ENCODE measurements at regions not wholly inside any gene's neighbourhood (a gene's known extent, or its start where the extent isn't known, plus 50 kb on each side); places are given as distances from the start of the nearest gene placed in this dataset.

GRCh38 chr13:107104631-107105030 is 536.7 kb upstream of the ARGLU1 start:
- Histone ChIP-seq H3K36me3 (no peaks in the 10 kb centered on the region), H3K27ac (replicated peaks in 1 of 4) (no peak overlapping the region), H3K9me3 (peaks cover 0 to 5% (median 0%) of the 10 kb centered on the region in 4 donors), H3K27me3 (no peaks in the 10 kb centered on the region), H3K4me1 (no peaks in the 10 kb centered on the region), H3K4me3 (no peak overlapping the region)
- WGBS = 63% methylated on average over 2 of the region's 2 CpGs
- TF ChIP-seq EP300 (IDR thresholded peaks at IDR 0.05) (no peak), POLR2A (IDR thresholded peaks at IDR 0.05; ENCODE audit: low read depth) (no peak)
- intact Hi-C loops (cut with DNase I) = no loop called here
- DNase-seq (ENCODE audit: extremely low spot score) = no peak

DNA sequence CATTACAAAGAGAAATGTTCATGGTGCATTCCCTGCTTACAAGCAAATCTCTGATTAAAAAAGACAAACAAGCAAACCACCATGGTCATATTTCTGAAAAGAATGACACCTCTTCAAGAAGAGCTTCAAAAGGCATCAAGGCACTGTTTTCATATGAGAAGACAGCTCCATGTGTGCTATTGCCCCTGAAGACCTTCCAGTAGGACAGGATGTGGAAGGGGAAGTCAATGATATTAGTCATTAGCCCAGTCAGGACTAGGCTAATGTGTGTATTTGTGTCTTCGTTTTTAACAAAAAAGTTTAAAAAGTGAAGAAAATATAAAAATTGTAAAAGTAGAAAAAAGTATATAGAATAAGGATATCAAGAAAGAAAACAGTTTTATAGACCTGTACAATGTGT is 534.7 kb upstream of the ARGLU1 start:
- 67% methylated on average over 1 of the region's 1 CpG for WGBS
- intact Hi-C loops (cut with DNase I) = no loop called here
- H3K36me3 ChIP-seq = no peaks in the 10 kb centered on the region
- H3K4me3 ChIP-seq = no peak overlapping the region
- H3K9me3 ChIP-seq = no peaks in the 10 kb centered on the region
- no peak overlapping the region for H3K27ac ChIP-seq (replicated peaks in 1 of 4)
- no peaks in the 10 kb centered on the region for H3K27me3 ChIP-seq
- no peaks in the 10 kb centered on the region for H3K4me1 ChIP-seq
- no peak for DNase-seq (ENCODE audit: extremely low spot score)
- no peak for TF ChIP-seq POLR2A (IDR thresholded peaks at IDR 0.05; ENCODE audit: low read depth)
- TF ChIP-seq POLR2AphosphoS5 (IDR thresholded peaks at IDR 0.05) = no peak
- TF ChIP-seq EP300 (IDR thresholded peaks at IDR 0.05) = no peak
- TF ChIP-seq, protein P1, sequence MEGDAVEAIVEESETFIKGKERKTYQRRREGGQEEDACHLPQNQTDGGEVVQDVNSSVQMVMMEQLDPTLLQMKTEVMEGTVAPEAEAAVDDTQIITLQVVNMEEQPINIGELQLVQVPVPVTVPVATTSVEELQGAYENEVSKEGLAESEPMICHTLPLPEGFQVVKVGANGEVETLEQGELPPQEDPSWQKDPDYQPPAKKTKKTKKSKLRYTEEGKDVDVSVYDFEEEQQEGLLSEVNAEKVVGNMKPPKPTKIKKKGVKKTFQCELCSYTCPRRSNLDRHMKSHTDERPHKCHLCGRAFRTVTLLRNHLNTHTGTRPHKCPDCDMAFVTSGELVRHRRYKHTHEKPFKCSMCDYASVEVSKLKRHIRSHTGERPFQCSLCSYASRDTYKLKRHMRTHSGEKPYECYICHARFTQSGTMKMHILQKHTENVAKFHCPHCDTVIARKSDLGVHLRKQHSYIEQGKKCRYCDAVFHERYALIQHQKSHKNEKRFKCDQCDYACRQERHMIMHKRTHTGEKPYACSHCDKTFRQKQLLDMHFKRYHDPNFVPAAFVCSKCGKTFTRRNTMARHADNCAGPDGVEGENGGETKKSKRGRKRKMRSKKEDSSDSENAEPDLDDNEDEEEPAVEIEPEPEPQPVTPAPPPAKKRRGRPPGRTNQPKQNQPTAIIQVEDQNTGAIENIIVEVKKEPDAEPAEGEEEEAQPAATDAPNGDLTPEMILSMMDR (IDR thresholded peaks at IDR 0.05) = no peak

DNA sequence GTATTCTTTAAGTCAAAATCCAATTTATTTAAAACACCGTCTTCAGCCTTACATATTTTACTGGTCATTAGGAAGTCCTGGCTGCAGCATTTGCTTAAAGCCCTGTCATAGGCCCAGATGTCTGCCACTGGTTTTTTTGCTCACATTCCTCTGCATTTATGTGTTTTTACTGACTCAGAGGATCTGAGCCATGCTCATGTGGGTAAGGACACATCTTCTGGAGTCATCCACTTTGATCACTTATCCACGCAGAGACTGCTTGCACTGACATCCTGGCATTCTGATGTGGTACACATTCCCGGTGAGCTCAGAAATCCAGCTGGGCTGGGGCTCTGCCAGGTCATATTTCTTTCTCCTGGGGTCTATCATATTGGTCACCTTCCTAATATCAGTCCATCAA is 531.7 kb upstream of the ARGLU1 start:
- TF ChIP-seq POLR2A (IDR thresholded peaks at IDR 0.05; ENCODE audit: low read depth) (no peak), EP300 (IDR thresholded peaks at IDR 0.05) (no peak)
- H3K4me1 ChIP-seq = no peaks in the 10 kb centered on the region
- DNase-seq (ENCODE audit: extremely low spot score) = no peak
- 86% methylated on average over 3 of the region's 3 CpGs for WGBS
- no peaks in the 10 kb centered on the region for H3K27me3 ChIP-seq
- intact Hi-C loops (cut with DNase I) = no loop called here
- H3K4me3 ChIP-seq = no peak overlapping the region
- H3K36me3 ChIP-seq = no peaks in the 10 kb centered on the region
- H3K9me3 ChIP-seq = no peaks in the 10 kb centered on the region
- no peak overlapping the region for H3K27ac ChIP-seq (replicated peaks in 1 of 4)

- H3K27ac ChIP-seq (replicated peaks in 1 of 4) = no peak overlapping the region
- TF ChIP-seq EP300 (IDR thresholded peaks at IDR 0.05) (no peak), POLR2AphosphoS5 (IDR thresholded peaks at IDR 0.05) (no peak), POLR2A (IDR thresholded peaks at IDR 0.05; ENCODE audit: low read depth) (no peak)
- TF ChIP-seq, protein P1 (IDR thresholded peaks at IDR 0.05) = no peak
- WGBS = 93% methylated on average over 7 of the region's 7 CpGs
- no peak for DNase-seq (ENCODE audit: extremely low spot score)
- no peaks in the 10 kb centered on the region for H3K9me3 ChIP-seq
- no peaks in the 10 kb centered on the region for H3K4me1 ChIP-seq
- H3K36me3 ChIP-seq = no peaks in the 10 kb centered on the region
- H3K4me3 ChIP-seq = no peak overlapping the region
- H3K27me3 ChIP-seq = no peaks in the 10 kb centered on the region
- intact Hi-C loops (cut with DNase I) = no loop called here
These were observed 530.0 kb upstream of the ARGLU1 start for GRCh38 chr13:107097916-107098315.

GRCh38 chr13:107095876-107096275 is 527.9 kb upstream of the ARGLU1 start:
- intact Hi-C loops (cut with DNase I) = no loop called here
- 100% methylated on average over 2 of the region's 2 CpGs for WGBS

More at GRCh38 chr13:107095876-107096275, 527.9 kb upstream of the ARGLU1 start:
- no peaks in the 10 kb centered on the region for H3K4me1 ChIP-seq
- H3K4me3 ChIP-seq = no peak overlapping the region
- no peak overlapping the region for H3K27ac ChIP-seq (replicated peaks in 1 of 4)
- TF ChIP-seq EP300 (IDR thresholded peaks at IDR 0.05) (no peak), POLR2A (IDR thresholded peaks at IDR 0.05; ENCODE audit: low read depth) (no peak), POLR2AphosphoS5 (IDR thresholded peaks at IDR 0.05) (no peak)
- TF ChIP-seq, protein P1 (IDR thresholded peaks at IDR 0.05) = no peak
- H3K36me3 ChIP-seq = no peaks in the 10 kb centered on the region
- H3K9me3 ChIP-seq = no peaks in the 10 kb centered on the region
- no peaks in the 10 kb centered on the region for H3K27me3 ChIP-seq
- DNase-seq (ENCODE audit: extremely low spot score) = no peak
